ENCODE measurements at regions not wholly inside any gene's neighbourhood (a gene's known extent, or its start where the extent isn't known, plus 50 kb on each side); places are given as distances from the start of the nearest gene placed in this dataset.

DNA sequence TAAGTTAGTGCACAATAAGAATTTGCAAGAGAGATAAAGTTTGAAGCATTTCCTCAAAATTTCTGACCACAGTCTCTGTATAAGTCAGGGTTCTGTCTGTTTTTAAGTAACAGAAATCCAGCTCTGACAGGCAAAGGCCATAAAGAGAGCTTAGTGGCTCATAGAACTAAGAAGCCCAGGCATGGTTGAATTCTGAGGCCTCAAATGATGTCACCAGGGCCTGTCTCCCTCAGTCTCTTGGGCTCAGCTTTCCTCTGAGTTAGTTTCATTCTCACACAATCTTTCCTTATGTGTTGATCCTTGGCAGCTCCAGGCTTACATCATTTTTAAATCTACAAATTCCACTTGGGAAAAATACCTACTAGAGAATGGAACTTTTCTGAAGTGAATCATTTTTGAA lies 173.4 kb upstream of the ATP2B1 start:
- Histone ChIP-seq H3K27ac (no peak overlapping the region), H3K4me1 (no peaks in the 10 kb centered on the region), H3K9me3 (no peaks in the 10 kb centered on the region), H3K36me3 (no peaks in the 10 kb centered on the region), H3K4me3 (no peak overlapping the region), H3K27me3 (no peaks in the 10 kb centered on the region)
- intact Hi-C loops (cut with DNase I): no loop called here
- DNase-seq: no peak
- no peak for ATAC-seq
- no peak for TF ChIP-seq CTCF (IDR thresholded peaks at IDR 0.05)

DNA sequence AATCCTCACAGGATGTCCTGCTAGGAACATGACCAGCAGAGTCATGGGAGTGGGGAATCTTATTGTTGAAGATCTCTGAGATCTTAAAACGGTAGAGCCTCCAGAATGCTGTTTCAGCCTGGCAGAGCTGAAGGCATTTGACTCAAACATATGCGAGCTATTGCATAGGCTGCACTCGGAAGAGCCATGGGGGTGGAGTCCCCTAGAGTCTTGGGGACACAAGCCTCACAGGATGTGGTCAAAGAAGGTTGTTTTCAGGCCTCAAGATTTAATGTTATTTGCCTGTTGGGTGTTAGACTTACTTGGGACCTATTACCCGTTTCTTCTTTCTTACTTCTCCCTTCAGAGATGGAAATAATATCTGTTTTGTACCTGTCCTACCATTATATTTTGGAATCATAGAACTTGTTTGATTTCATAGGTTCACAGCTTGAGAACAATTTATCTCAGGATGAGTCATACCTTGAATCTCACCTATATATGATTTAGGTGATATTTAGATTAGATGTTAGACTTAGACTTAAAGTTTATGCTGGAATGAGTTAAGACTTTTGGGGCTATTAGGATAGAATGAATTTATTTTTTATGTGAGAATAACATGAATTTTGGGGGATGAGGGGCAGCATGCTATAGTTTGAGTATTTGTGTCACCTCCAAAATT lies 172.2 kb upstream of the ATP2B1 start:
- H3K9me3 ChIP-seq: no peaks in the 10 kb centered on the region
- DNase-seq: no peak
- no peaks in the 10 kb centered on the region for H3K36me3 ChIP-seq
- ATAC-seq: peak; percentile 44
- intact Hi-C loops (cut with DNase I): no loop called here
- H3K4me3 ChIP-seq: no peak overlapping the region
- no peak for TF ChIP-seq CTCF (IDR thresholded peaks at IDR 0.05)
- H3K4me1 ChIP-seq: no peaks in the 10 kb centered on the region
- H3K27ac ChIP-seq: peak overlapping the region in 1 of 2 donors; percentile 39
- H3K27me3 ChIP-seq: no peaks in the 10 kb centered on the region

DNA sequence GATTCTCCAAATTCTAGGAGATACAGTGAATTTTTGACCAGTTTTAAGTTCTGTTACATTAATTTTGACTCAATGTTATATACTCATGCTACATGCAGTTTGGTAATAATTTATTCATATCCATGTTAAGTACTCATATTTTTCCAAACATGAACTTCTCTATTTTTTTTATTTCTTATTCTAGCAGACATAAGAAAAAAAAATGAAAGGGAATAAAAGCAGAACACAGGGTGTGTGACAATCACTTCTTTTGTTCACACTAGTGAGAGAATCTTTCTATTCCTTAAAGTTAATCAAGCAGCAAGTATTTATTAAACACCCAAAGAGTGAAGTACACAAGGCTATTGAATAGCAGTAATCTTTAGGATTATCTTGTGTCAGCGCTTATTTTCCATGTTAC lies 171.1 kb upstream of the ATP2B1 start:
- H3K4me3 ChIP-seq: no peak overlapping the region
- H3K4me1 ChIP-seq: no peaks in the 10 kb centered on the region
- H3K9me3 ChIP-seq: no peaks in the 10 kb centered on the region
- intact Hi-C loops (cut with DNase I): no loop called here
- DNase-seq (no peak), ATAC-seq (no peak)
- no peak for TF ChIP-seq CTCF (IDR thresholded peaks at IDR 0.05)
- H3K27me3 ChIP-seq: no peaks in the 10 kb centered on the region
- no peaks in the 10 kb centered on the region for H3K36me3 ChIP-seq
- no peak overlapping the region for H3K27ac ChIP-seq

GRCh38 chr12:89878950-89879349 lies 170.3 kb upstream of the ATP2B1 start:
- Histone ChIP-seq H3K36me3 (no peaks in the 10 kb centered on the region), H3K4me1 (no peaks in the 10 kb centered on the region), H3K9me3 (no peaks in the 10 kb centered on the region), H3K27me3 (no peaks in the 10 kb centered on the region), H3K4me3 (no peak overlapping the region), H3K27ac (no peak overlapping the region)
- intact Hi-C loops (cut with DNase I): no loop called here
- ATAC-seq (no peak), DNase-seq (no peak)
- TF ChIP-seq CTCF (IDR thresholded peaks at IDR 0.05): no peak

- Histone ChIP-seq H3K4me1 (no peaks in the 10 kb centered on the region), H3K4me3 (no peak overlapping the region), H3K9me3 (no peaks in the 10 kb centered on the region), H3K36me3 (no peaks in the 10 kb centered on the region), H3K27ac (no peak overlapping the region), H3K27me3 (no peaks in the 10 kb centered on the region)
- intact Hi-C loops (cut with DNase I): no loop called here
- no peak for ATAC-seq
- DNase-seq: no peak
- TF ChIP-seq CTCF (IDR thresholded peaks at IDR 0.05): no peak
Measured at GRCh38 chr12:89878327-89878726, 169.7 kb upstream of the ATP2B1 start.

Measured in left lung (tissue), 4 donors.